Adrenal gland (tissue), 9 donors: ENCODE measurements at regions not wholly inside any gene's neighbourhood (a gene's known extent, or its start where the extent isn't known, plus 50 kb on each side); places are given as distances from the start of the nearest gene placed in this dataset.

Experiments used
- DNase-seq, 7 donors: peaks; one replicate each; pipeline ENCODE4 v3.0.0-alpha.2; 2019 to 2020
- H3K27ac ChIP-seq, 5 donors: fragments of 200-600 bp; sonication (generic) in 4 of 5; 1 replicate in 3 of 5; 2 replicates in 2 of 5; pipeline versions ENCODE4 v1.5.1 to v1.8.0; 2016 to 2020; ENCODE audit warnings: mild to moderate bottlenecking in 1 of 5
- H3K27me3 ChIP-seq: fragments of 200-600 bp; 2 replicates; pipeline ENCODE4 v1.8.0; 2021
- H3K36me3 ChIP-seq, 2 donors: fragments of 200-600 bp; replicated peaks in 1 of 2; 1 replicate in 1 of 2; 2 replicates in 1 of 2; pipeline versions ENCODE4 v1.5.1 to v1.8.0; 2018 to 2022
- H3K4me1 ChIP-seq, 2 donors: fragments of 200-600 bp; replicated peaks in 1 of 2; 1 replicate in 1 of 2; 2 replicates in 1 of 2; pipeline versions ENCODE4 v1.5.1 to v1.8.0; 2018 to 2021
- H3K4me3 ChIP-seq, 4 donors: fragments of 200-600 bp; sonication (generic) in 3 of 4; one replicate each; pipeline ENCODE4 v1.5.1; 2016 to 2018
- H3K9me3 ChIP-seq, 3 donors: fragments of 200-600 bp; sonication (generic) in 1 of 3; replicated peaks in 1 of 3; 1 replicate in 2 of 3; 2 replicates in 1 of 3; pipeline versions ENCODE4 v1.5.1 to v1.8.0; 2016 to 2021
- CTCF ChIP-seq, 6 experiments: fragments of 450-650 bp in 4 of 6; fragments of 200-600 bp in 2 of 6; sonication (generic) in 1 of 6; IDR thresholded peaks; 1 replicate in 5 of 6; 2 replicates in 1 of 6; pipeline versions ENCODE4 v1.5.1 to v1.8.0; 2016 to 2021; ENCODE audit warnings: antibody characterized with exemption in 6 of 6, mild to moderate bottlenecking in 2 of 6, moderate library complexity in 1 of 6
- POLR2A ChIP-seq, 2 donors: fragments of 450-650 bp; IDR thresholded peaks; one replicate each; pipeline ENCODE4 v1.6.1; 2017; ENCODE audit warnings: antibody characterized with exemption in 2 of 2, mild to moderate bottlenecking in 2 of 2, moderate library complexity in 1 of 2
- WGBS, 4 donors: extraction: QIAGEN DNeasy Blood & Tissue Kit in 2 of 4; methylation state at CpG; one replicate each; pipeline versions ENCODE4 v1.1.5 to v1.1.7; 2013 to 2017; 5-methylcytosine and 5-hydroxymethylcytosine counted together
- intact Hi-C, 2 donors: fragments of 100-400 bp; cut with DNase I; formaldehyde crosslinking; loops; one replicate each; pipeline versions ENCODE4 v1.14.1 to v1.15.0; 2022 to 2023
- donor health status: healthy with polysubstance abuse.
- donor health status: Bipolar disorder and iron deficiency.
- donor health status: DM: yes; HTN: yes; CAD: no.
- donor health status: DM: no; HTN: no; CAD: no.
- donor health status: DM: no; HTN: no; CAD: no.

- no peaks in the 10 kb centered on the region for H3K4me1 ChIP-seq
- no peak overlapping the region for H3K4me3 ChIP-seq
- DNase-seq = no peak
- no peak for TF ChIP-seq CTCF (IDR thresholded peaks at IDR 0.05)
- TF ChIP-seq POLR2A (IDR thresholded peaks at IDR 0.05) = no peak
- H3K36me3 ChIP-seq = no peaks in the 10 kb centered on the region
- no peak overlapping the region for H3K27ac ChIP-seq
- no peaks in the 10 kb centered on the region for H3K27me3 ChIP-seq
- 72 to 86% (median 81%) methylated on average over 4 of the region's 4 CpGs for WGBS, 4 donors
- no peaks in the 10 kb centered on the region for H3K9me3 ChIP-seq
- intact Hi-C loops = no loop called here
Measured at GRCh38 chr10:84607044-84607443, 278.7 kb downstream of the CCSER2 start.

GRCh38 chr10:84607523-84607922 is 279.1 kb downstream of the CCSER2 start:
- H3K27me3 ChIP-seq = no peaks in the 10 kb centered on the region
- intact Hi-C loops = no loop called here
- WGBS, 4 donors = 43 to 63% (median 44%) methylated on average over 9 of the region's 9 CpGs
- no peaks in the 10 kb centered on the region for H3K36me3 ChIP-seq
- no peak overlapping the region for H3K4me3 ChIP-seq
- H3K9me3 ChIP-seq = no peaks in the 10 kb centered on the region
- no peak for TF ChIP-seq POLR2A (IDR thresholded peaks at IDR 0.05)
- no peak for TF ChIP-seq CTCF (IDR thresholded peaks at IDR 0.05)
- no peak for DNase-seq
- H3K27ac ChIP-seq = no peak overlapping the region
- no peaks in the 10 kb centered on the region for H3K4me1 ChIP-seq

GRCh38 chr10:84608126-84608525 is 279.7 kb downstream of the CCSER2 start:
- Histone ChIP-seq H3K9me3 (no peaks in the 10 kb centered on the region), H3K27me3 (no peaks in the 10 kb centered on the region), H3K27ac (no peak overlapping the region), H3K36me3 (no peaks in the 10 kb centered on the region), H3K4me3 (no peak overlapping the region), H3K4me1 (no peaks in the 10 kb centered on the region)
- no peak for DNase-seq
- TF ChIP-seq POLR2A (IDR thresholded peaks at IDR 0.05) (no peak), CTCF (IDR thresholded peaks at IDR 0.05) (no peak)
- 77 to 92% (median 86%) methylated on average over 4 of the region's 4 CpGs for WGBS, 4 donors
- intact Hi-C loops = no loop called here

- DNase-seq = peak in 3 of 7 donors; percentile 1 to 53 (median 16)
- no peaks in the 10 kb centered on the region for H3K4me1 ChIP-seq
- no peaks in the 10 kb centered on the region for H3K36me3 ChIP-seq
- intact Hi-C loops = no loop called here
- H3K9me3 ChIP-seq = no peaks in the 10 kb centered on the region
- WGBS, 4 donors = 31 to 54% (median 38%) methylated on average over 5 to 7 of the region's 7 CpGs
- no peak for TF ChIP-seq POLR2A (IDR thresholded peaks at IDR 0.05)
- TF ChIP-seq CTCF (IDR thresholded peaks at IDR 0.05) = peak in 2 of 6 experiments; percentile 18 to 34
- no peak overlapping the region for H3K27ac ChIP-seq
- no peaks in the 10 kb centered on the region for H3K27me3 ChIP-seq
- no peak overlapping the region for H3K4me3 ChIP-seq
Measured at GRCh38 chr10:84613336-84614021, 285.1 kb downstream of the CCSER2 start.
